ENCODE measurements at regions not wholly inside any gene's neighbourhood (a gene's known extent, or its start where the extent isn't known, plus 50 kb on each side); places are given as distances from the start of the nearest gene placed in this dataset.
A peak's percentile ranks its signal among the peaks of the same experiment; 100 is the strongest.
"Not testable (repeated sequence)": the region's sequence is repeated elsewhere in the genome, so short reads cannot be mapped to it uniquely, and the experiment has no call there.

DNA sequence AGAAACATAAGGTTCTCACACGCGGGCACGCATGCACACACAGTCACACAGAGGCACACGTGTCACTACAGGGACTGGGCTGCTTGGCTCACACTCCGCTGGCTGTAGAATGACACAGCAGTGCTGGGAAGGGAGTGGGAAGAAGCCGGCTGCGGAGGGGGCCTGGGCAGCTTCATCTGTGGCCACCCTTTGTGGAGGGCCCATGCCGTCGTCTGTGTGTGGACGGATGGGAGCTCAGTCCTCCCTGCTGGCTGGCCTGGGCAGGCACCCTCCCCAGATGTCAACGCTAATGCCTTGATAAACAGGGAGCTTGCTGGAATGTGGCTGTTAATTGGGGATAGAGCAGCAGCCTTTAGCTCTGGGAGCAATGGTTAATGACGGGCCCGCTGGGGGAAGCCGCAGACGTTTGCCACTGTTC is 621.1 kb downstream of the BCOR start:
- DNase-seq (ENCODE audit: low spot score), result no peak

DNA sequence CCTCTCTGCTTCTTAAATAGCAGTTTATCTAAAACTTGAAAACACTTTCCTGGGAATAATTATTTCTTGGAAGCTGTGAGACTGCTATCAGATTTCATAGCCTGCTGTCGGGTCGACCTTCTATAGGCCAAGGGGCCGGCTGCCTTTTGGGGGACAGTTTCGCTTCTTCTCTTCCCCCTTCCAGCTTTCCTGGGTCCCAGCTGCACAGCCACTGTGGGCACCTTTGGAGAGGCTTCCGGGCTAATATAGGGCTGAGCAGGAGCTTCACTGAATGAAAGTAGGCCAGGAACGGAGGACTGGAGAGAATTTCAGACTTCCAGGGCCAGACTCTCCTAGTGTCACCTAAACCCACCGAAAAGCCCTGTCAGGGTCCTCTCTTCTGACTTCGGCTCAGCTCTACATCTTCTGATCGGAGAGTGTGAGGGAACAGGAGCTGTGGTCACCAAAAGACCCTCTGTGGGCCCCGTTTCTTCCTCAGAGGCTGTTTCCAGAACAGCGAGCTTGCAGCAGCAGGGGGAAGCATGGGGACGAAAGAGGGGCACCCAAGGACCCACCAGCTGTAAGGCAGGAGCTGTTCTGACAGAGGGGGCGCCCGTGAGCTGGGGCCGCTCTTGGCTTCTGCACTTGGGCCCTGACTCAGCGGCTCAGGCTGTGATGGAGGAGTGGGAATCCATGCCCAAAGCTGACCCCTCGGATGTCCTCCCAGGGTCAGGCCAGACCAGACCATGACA is 620.6 kb downstream of the BCOR start:
- no peak for DNase-seq (ENCODE audit: low spot score)

DNA sequence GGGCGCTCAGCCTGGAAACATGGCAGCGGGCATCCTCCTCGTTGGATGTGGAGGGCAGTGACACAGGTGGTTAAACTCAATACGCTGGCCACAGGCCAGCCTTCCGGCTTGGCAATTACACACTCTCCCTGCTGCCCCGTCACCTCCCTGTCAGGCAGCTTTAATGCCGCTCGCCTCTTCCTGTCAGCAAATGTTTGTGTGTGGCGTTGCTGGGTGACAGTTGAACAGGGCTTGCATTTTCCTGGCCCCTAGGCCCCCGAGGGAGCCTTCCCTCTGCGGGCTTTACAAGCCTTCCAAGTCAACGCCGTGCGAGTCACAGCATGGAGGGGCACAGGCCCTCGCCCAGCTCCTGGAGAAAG is 620.0 kb downstream of the BCOR start:
- DNase-seq (ENCODE audit: low spot score), result peak; percentile 26

DNA sequence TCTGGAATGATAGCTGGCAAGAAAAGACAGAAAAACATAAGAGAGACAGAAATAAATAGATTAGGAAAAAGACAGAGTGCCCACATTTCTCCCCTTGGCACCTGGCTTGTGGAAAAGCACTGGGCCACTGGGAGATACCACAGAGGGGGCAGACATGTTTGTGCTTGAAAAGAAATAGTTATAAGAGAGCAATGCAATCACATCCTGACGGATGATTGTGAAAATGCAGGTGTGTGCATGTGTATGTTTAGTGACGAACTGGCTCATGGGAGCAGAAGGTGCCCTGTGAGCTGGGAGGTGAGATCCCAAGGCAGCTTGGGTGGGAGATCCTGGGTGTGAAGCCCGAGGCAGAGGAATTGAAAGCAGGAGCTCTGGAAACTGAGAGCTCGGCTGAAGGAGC is 617.9 kb downstream of the BCOR start:
- no peak for DNase-seq (ENCODE audit: low spot score)

DNA sequence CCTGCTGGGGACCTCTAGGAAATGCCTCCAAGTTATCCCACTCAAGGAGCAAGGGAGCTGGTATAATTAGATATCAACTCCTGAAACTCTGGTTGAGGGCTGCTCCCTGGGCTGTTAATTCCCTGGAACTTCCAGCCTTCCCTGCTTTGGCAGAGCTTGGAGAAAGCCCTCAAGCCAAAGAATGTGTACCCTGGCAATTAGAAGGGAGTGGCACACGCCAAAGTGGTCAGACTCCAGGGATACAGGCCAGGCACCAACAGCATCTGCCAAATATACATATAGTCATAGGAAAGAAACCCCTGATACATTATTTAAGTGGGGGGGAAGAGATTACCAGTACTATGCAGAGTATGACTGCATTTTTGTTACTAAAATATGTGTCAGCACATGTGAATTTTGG is 616.8 kb downstream of the BCOR start:
- no peak for DNase-seq (ENCODE audit: low spot score)

DNA sequence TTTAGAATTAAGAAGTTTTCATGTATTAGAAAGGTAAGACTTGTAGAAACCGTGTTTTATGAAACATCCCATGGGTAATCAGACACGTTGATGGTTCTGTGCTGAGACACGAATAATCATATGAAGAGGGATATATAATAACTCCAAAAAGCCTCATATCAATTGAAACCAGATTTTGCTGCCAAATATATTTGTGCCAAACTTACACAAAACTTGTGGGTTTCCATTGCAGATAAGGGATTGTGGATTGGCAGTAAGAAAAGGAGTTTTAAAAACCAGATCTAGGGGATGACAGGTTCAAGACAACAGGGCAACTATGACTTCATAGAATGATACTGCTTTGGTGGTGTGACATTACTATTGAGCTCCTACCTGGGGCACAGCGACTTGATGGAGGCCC is 616.1 kb downstream of the BCOR start:
- DNase-seq (ENCODE audit: low spot score), result no peak

DNA sequence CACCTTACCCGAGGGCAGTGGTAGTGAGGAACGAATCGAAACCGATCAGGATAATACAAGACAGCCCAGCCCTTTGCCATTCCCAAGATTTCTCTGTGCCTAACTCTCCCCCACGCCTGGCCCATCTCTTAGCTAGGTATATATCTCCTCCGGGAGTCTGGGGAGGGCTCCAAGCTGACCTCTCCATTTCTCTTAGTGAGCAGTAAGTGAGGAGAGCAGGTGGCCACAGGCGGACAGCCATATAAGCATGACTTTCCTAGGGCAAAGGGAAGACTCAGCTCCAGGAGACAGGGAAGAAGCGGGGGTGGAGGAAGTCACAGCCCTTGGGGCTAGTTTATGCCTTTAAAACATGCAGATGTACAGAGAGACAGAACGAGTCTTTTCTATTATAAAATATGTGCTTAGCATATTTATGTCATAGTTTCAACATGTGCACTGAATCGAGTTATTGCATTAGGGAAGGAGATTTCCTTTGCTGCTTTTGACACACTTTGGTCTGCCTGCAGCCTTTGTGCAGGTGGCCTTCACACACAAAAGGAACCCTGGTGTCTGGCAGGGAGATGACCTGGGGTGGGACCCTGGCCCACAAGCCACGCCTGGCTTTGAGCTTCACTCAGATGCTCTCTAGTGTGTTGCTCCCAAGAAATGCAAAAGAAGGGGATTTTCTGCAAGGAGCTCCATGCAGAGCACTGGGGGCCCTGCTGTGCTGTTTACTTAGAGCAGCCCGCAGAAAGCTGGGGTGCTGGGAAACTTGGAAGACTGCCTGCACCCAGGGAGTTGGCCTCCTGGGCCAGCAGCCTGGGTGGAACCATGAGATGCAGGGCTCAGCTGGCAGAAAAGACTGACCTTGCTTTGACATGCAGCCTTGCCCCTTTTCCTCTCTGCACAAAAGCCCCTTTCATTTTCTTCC is 613.3 kb downstream of the BCOR start:
- DNase-seq (ENCODE audit: low spot score), result no peak

DNA sequence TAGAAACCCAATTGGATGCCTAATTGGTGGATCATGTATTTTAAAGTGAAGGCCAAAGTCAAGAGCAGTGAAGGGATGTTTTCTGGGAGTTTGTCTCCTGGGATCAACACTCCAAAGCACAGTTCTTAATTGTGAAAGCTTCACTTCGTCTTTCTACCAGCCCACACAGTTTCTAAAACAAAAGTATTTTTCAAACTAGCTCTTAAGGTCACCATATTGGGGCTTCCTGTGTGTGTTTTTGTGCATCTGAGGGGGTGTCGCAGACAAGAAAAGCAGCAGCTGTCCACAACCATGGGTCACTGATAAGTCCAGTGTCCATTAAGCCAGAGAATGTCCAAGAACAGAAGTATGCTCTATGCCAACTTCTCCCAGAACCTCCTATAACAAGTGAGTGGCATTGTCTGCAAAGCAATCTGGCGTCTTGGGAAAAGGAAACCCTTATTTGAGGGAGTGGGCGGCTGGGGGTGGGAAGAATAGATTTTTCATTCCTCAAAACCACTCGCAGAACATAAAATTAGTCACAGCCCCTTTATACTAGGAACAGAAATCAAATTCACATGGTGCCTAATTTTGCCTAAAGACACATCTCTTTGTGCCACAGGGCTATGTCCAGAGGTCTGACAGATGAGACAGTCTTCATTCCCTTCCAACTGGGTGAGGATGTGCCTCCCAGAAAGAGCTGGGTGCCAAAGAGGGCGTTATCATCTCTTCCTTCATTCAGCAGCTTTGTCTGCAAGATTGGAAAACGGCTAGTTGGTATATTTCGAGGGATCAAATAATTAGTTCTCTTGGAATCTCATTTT is 610.4 kb downstream of the BCOR start:
- DNase-seq (ENCODE audit: low spot score), result no peak

DNA sequence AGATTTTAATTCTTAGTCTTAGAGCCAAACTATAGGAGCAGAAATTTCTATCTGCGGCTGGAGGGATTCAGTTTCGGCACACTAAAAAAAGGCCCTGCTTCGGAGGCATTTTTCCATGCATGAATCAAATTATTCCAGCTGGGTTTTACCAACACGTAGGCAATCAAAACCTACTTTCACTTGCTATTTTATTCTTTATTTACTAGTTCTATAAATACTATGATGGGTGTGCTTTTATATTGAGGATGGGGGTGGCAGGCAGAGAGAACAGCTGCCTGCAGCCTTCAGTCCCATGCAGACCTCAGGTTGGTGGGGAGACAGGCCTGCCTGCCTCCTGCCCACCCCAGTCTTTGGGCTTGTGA is 609.8 kb downstream of the BCOR start:
- no peak for DNase-seq (ENCODE audit: low spot score)

DNA sequence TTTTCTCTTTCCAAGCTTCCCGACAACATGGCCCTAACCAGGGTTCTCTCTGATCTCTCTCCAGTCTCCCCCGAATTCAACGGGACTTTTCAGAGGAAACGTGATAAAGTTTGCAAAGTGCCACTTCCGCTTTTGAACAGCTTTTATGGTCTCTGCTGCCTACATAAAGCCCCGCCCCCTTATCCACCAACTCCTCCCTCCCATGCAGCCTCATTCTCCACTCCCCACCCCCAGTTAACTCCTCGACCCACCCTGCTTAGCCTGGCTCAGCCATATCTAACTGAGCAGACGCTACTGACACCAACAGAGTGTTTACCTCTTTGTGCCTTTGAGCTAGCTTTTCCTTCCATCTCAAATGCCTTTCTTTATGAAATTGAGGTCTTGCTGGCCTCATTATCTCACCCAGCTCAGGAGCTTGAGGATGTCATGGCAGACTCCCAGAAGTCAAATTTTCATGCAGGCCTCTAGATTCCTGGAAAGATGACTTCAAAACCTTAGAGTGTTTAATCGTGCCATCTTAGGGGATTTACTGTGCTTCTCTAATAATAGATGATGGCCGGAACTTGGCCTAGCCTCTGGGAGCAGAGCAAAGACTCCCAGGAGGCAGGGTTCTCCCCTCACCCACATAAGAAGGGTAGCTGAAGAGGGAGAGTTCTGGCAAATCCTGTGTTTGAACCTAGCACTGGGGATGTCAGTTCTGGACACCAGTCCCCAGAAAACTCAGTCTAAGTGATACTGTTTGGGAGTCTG is 606.0 kb downstream of the BCOR start:
- peak; percentile 51 for DNase-seq (ENCODE audit: low spot score)

DNA sequence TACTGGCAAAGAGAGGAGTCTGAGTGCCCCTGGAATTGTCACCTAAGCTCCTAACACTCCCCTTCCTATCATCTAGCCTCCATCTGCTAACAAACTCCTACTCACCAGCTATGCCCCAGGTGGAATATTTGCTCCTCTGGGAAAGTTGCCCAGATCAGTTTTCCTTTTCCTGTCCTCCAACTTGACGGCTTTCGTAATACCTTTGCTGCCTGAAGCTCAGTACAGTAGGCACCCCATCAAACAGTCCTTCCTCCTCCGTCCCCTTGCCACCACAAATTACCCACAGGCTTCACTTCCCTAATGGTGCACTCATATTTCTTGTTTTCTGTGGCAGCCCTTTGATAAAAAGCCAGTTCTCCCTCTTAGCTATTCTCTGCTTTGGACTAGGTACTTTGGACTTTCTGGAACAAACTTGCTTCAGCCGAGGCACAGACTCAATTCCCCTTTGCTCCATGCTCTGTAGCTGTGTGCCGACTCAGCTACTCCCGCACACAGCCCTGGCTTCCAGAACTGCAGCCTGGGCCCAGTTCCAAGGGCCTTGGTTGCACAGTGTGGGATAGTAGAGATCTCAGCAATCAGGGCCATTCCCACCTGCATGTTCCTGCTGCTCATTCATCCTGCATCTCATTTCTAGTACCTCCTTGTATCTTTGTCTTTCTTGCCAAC is 605.1 kb downstream of the BCOR start:
- no peak for DNase-seq (ENCODE audit: low spot score)

DNA sequence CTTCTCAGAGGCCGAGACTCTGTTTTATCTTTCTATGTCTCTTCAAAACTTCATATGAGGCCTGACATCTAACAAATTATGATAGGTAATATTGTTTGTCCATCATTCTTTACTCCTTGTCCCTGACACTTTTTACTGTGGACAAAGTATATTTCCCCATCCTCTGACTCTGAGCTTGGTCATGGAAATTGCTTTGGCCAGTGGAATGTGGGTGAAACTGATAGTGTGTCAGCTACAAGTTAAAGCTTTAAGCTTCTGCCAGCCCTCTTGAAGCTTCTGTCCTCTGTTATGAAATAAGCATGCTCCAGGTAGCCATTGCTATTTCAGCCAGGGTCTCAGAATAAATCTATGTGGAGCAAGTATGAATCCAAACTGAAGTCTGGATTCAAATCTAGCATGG is 604.6 kb downstream of the BCOR start:
- no peak for DNase-seq (ENCODE audit: low spot score)

DNA sequence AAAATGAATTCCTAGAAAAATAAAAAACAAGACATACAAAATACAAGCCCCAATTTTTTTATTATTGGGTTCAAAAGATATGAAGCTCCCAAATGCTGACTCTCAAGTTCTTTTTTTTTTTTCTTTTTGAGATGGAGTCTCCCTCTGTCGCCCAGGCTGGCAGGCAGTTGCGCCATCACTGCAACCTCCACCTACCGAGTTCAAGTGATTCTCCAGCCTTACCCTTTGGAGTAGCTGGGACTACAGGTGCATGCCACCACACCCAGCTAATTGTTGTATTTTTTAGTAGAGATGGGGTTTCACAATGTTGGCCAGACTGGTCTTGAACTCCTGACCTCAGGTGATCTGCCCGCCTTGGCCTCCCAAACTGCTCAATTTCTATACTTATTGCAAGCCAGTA is 600.6 kb downstream of the BCOR start:
- DNase-seq (ENCODE audit: low spot score), result not testable (repeated sequence)

DNA sequence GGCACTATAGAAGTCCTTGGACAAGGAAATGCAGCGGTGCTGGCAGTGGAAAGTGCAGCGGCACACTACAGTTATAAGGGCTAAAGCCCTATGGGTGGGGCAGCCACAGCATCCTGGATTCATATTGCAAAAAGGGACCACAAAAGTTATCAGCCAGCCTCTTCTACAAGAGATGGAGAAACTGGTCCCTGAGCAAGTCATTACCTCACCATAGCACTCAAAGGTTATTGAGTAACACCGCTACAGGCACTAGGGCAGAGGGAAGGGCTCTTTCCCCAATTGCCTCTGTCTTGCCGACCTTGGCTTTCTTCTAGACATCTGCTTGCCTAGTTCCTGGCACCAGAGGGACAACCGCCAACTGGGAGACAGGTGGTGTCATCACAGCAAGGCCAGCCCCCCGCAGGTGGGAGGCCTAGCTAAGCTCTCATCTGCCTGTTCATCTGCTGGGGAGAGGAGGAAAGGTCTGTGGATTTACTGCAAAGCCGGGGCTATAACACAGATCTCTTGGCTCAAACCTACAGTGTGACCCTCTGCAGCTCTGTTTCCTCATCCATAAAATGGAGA is 600.0 kb downstream of the BCOR start:
- no peak for DNase-seq (ENCODE audit: low spot score)

DNA sequence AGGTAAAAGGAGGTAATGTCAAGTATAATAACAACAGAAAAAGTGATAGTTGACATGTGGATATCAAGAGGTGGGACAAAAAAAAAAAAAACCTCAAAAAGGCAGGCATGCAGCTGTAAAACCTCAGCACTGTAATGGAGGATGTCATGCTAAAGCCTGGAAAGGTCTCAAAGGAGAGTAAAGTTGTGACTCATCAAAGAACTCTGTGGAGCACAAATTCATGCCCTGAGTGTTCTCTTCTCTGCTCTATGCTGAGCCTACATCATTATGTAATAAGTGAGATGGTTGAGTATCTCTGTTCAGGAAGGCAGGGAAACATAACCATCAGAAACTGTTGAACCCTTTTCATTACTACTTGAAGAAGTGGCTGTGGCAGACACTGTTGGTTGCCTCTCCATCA is 597.8 kb downstream of the BCOR start:
- DNase-seq (ENCODE audit: low spot score), result no peak

DNA sequence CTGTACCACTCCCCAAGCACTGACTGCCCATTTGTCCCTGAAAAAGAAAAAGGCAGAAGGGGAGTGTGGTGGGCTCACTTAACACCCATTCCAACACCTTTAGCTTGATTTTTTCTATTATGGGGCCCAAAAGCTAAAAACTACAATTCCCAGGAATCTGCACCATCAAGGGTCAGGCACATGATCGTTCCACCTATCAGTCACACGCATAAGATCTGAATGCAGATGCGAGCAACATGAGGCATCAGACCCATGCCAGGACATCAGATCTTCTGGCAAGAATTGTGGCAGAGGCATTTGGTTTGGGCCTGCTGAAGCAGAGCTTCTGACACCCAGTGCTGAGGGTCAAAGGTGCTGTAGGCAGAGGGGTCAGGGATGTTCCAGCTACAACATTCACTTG is 595.9 kb downstream of the BCOR start:
- no peak for DNase-seq (ENCODE audit: low spot score)

DNA sequence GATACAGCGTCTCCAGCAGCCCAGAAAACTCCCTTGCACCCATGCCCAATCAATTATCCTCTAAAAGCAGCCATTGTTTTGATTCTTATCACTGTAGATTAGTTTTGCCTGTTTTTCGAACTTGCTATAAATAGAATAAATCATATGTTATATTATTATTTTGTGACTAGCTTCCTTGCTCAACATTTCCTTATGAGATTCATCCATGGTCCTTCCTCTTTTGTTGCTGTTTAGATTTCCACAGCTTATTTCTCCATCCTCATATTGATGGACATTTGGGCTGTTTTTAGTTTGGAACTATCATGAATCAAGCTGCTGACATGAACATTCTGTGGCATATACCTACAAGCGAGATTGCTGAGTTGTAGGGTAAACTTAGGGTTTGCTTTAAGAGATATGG is 595.3 kb downstream of the BCOR start:
- DNase-seq (ENCODE audit: low spot score), result no peak

DNA sequence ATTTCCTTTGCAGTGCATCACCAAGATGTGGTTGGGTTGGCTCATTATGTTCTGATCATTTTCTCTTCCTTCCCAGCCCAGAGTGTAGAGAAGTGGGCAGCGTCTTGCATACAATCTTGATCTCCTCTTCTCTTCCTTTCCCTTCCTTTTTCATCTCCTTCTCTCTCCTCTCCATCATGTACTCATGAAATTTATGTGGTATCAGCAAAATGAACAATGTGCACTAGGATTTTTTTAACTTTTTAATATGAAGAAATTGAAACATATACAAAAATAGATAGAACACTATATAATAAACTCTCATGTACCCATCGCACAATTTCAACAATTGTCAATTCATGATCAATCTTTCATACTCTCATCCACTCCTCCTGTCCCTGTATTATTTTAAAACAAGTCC is 593.5 kb downstream of the BCOR start:
- no peak for DNase-seq (ENCODE audit: low spot score)

DNA sequence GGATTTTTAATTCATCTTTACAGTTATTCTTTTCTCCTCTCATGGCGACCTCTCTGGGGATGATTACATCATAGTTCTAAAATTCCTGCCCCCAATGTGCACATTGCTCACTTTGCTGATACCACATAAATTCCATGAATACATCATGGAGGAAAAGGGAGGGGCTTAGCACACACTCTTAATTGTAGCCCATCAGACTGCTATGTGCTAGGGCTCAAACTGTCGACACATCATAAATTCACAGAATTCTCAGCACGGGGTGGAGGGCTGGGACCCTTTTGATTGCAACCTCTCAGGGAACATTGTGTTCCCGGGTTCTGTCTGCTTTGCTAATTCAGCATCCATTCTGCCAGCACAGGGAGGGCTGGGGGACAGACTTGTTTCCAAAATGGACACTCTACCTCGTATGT is 592.9 kb downstream of the BCOR start:
- DNase-seq (ENCODE audit: low spot score), result no peak

DNA sequence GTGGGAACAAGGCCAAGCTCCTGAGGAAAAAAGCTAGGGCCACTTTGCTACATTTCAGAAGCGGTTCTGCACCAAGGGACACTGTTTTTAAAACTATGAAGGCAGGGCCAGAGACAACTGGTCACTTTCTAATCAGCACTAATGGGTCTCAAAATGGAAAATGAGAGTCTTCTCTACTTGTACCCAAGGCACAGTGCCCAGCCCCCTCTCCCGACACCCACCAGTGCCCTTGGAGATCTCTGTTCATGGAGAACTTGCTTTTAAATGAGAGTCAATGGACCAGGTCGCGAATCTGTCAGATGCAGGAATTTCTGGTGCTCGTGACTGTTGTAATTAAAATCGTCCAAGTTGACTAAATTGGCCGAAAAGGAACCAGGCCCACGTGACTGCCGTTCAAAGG is 591.6 kb downstream of the BCOR start:
- no peak for DNase-seq (ENCODE audit: low spot score)

DNA sequence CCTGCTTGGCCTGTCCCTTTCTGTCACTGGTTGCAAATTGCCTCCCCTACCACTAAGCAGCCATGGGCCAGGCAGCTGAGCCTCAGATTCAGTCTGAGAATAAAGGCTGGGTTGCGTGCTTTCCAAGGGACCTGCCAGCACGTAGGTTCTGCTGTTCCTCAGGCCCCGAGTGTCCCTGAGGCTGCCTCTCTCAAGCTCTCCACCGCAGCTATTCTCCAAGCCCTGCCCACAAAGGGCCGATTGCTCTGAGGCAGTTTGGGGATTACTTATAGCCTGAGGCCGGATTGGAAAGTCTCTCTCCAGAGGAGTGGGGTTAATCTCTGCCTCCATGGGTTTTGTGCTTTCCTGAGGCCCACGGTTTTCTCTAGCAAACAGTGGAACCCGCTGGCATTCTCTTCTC is 590.7 kb downstream of the BCOR start:
- DNase-seq (ENCODE audit: low spot score), result no peak
